Coronary artery (tissue), 2 donors: ENCODE measurements at regions not wholly inside any gene's neighbourhood (a gene's known extent, or its start where the extent isn't known, plus 50 kb on each side); places are given as distances from the start of the nearest gene placed in this dataset.

Experiments
- DNase-seq: peaks from one replicate; pipeline ENCODE4 v3.0.0-alpha.2; 2017; ENCODE audit warnings: low spot score
- H3K27ac ChIP-seq, 2 donors: fragments of 200-600 bp; sonication (generic); one replicate each; pipeline ENCODE4 v1.5.1; 2016 to 2019
- H3K4me3 ChIP-seq: fragments of 200-600 bp; sonication (generic); 2 replicates; pipeline ENCODE4 v1.5.1; 2016; ENCODE audit warnings: mild to moderate bottlenecking, moderate library complexity
- CTCF ChIP-seq: fragments of 200-600 bp; sonication (generic); IDR thresholded peaks from one replicate; pipeline ENCODE4 v1.5.1; 2019; ENCODE audit warnings: antibody characterized with exemption

- Histone ChIP-seq H3K4me3 (no peak overlapping the region), H3K27ac (no peak overlapping the region)
- DNase-seq: no peak
- no peak for TF ChIP-seq CTCF
Observed at GRCh38 chr1:98147280-98147679, 226.4 kb upstream of the DPYD start.

- no peak overlapping the region for H3K27ac ChIP-seq
- TF ChIP-seq CTCF: no peak
- no peak overlapping the region for H3K4me3 ChIP-seq
- DNase-seq: no peak
Observed at GRCh38 chr1:98145655-98146054, 224.8 kb upstream of the DPYD start.

GRCh38 chr1:98143403-98143802 lies 222.6 kb upstream of the DPYD start:
- H3K27ac ChIP-seq: no peak overlapping the region
- no peak for DNase-seq
- H3K4me3 ChIP-seq: no peak overlapping the region
- TF ChIP-seq CTCF: no peak

- no peak overlapping the region for H3K4me3 ChIP-seq
- no peak for DNase-seq
- H3K27ac ChIP-seq: no peak overlapping the region
- no peak for TF ChIP-seq CTCF
Observed at GRCh38 chr1:98133131-98133530, 212.3 kb upstream of the DPYD start.

GRCh38 chr1:98130408-98130807 lies 209.6 kb upstream of the DPYD start:
- DNase-seq: no peak
- Histone ChIP-seq H3K27ac (no peak overlapping the region), H3K4me3 (no peak overlapping the region)
- no peak for TF ChIP-seq CTCF

GRCh38 chr1:98129491-98129890 lies 208.7 kb upstream of the DPYD start:
- no peak overlapping the region for H3K27ac ChIP-seq
- no peak overlapping the region for H3K4me3 ChIP-seq
- no peak for DNase-seq
- TF ChIP-seq CTCF: no peak

- Histone ChIP-seq H3K27ac (no peak overlapping the region), H3K4me3 (no peak overlapping the region)
- TF ChIP-seq CTCF: no peak
- no peak for DNase-seq
Observed at GRCh38 chr1:98126740-98127139, 205.9 kb upstream of the DPYD start.
